DOHH2 (cell line): ENCODE measurements at regions not wholly inside any gene's neighbourhood (a gene's known extent, or its start where the extent isn't known, plus 50 kb on each side); places are given as distances from the start of the nearest gene placed in this dataset.

Experiments used
- H3F3A ChIP-seq: fragments of 200-600 bp; sonication (generic), shearing (Covaris generic); 2 replicates; pipeline ENCODE4 v1.6.0; 2016; ENCODE audit warnings: antibody characterized with exemption, mild to moderate bottlenecking; ENCODE audit not compliant: control insufficient read depth, insufficient read depth
- H3K27ac ChIP-seq: fragments of 200-600 bp; sonication (generic); 2 replicates; pipeline ENCODE4 v1.5.1; 2014; ENCODE audit warnings: low read depth, mild to moderate bottlenecking, low read length, moderate library complexity
- H3K27me3 ChIP-seq: fragments of 200-600 bp; sonication (generic); 2 replicates; pipeline ENCODE4 v1.6.1; 2014; ENCODE audit warnings: mild to moderate bottlenecking, low read length, mixed read lengths; ENCODE audit not compliant: control insufficient read depth
- H3K36me3 ChIP-seq: fragments of 200-600 bp; sonication (generic); 2 replicates; pipeline ENCODE4 v1.6.1; 2014; ENCODE audit warnings: mild to moderate bottlenecking, low read length, moderate library complexity, mixed read lengths; ENCODE audit not compliant: control insufficient read depth
- H3K4me1 ChIP-seq: fragments of 200-600 bp; sonication (generic); 2 replicates; pipeline ENCODE4 v1.6.1; 2014; ENCODE audit warnings: mild to moderate bottlenecking, low read length, mixed read lengths; ENCODE audit not compliant: control insufficient read depth
- H3K4me2 ChIP-seq: fragments of 200-600 bp; sonication (generic); 2 replicates; pipeline ENCODE4 v1.6.0; 2014; ENCODE audit warnings: mild to moderate bottlenecking, low read length, moderate library complexity
- H3K4me3 ChIP-seq: fragments of 200-600 bp; sonication (generic); 2 replicates; pipeline ENCODE4 v1.5.1; 2014; ENCODE audit warnings: mild to moderate bottlenecking, low read length, mixed read lengths
- H3K79me2 ChIP-seq: fragments of 200-600 bp; sonication (generic); 2 replicates; pipeline ENCODE4 v1.6.1; 2014; ENCODE audit warnings: mild to moderate bottlenecking, low read length, mixed read lengths; ENCODE audit not compliant: control insufficient read depth
- H3K9me2 ChIP-seq: fragments of 200-600 bp; sonication (generic); replicated peaks from 2 replicates; pipeline ENCODE4 v1.6.1; 2014; ENCODE audit warnings: mild to moderate bottlenecking, low read length, mixed read lengths; ENCODE audit not compliant: control insufficient read depth
- H3K9me3 ChIP-seq: fragments of 200-600 bp; sonication (generic); 2 replicates; pipeline ENCODE4 v1.6.1; 2014; ENCODE audit warnings: antibody characterized with exemption, low read length, mixed read lengths; ENCODE audit not compliant: control insufficient read depth, insufficient read depth
- H4K20me1 ChIP-seq: fragments of 200-600 bp; sonication (generic); 2 replicates; pipeline ENCODE4 v1.6.0; 2014; ENCODE audit warnings: low read depth, mild to moderate bottlenecking, antibody characterized with exemption, low read length, moderate library complexity; ENCODE audit not compliant: control insufficient read depth, insufficient read depth
- EZH2phosphoT487 ChIP-seq: fragments of 200-600 bp; sonication (generic); IDR thresholded peaks from 2 replicates; pipeline ENCODE4 v1.6.1; 2017; ENCODE audit warnings: borderline replicate concordance, mild to moderate bottlenecking, antibody characterized with exemption, low read length, moderate library complexity, mixed read lengths
- TF ChIP-seq, protein P1 (sequence below): fragments of 200-600 bp; sonication (generic); IDR thresholded peaks from one replicate; pipeline ENCODE4 v1.5.1; 2014; ENCODE audit warnings: antibody characterized with exemption, mild to moderate bottlenecking, low read depth, low read length; ENCODE audit not compliant: poor library complexity, severe bottlenecking

- Histone ChIP-seq H3K4me1 (no peaks in the 10 kb centered on the region), H3K36me3 (no peaks in the 10 kb centered on the region)
Observed at GRCh38 chr20:60064554-60065196, 106.5 kb downstream of the CDH26 start.

DNA sequence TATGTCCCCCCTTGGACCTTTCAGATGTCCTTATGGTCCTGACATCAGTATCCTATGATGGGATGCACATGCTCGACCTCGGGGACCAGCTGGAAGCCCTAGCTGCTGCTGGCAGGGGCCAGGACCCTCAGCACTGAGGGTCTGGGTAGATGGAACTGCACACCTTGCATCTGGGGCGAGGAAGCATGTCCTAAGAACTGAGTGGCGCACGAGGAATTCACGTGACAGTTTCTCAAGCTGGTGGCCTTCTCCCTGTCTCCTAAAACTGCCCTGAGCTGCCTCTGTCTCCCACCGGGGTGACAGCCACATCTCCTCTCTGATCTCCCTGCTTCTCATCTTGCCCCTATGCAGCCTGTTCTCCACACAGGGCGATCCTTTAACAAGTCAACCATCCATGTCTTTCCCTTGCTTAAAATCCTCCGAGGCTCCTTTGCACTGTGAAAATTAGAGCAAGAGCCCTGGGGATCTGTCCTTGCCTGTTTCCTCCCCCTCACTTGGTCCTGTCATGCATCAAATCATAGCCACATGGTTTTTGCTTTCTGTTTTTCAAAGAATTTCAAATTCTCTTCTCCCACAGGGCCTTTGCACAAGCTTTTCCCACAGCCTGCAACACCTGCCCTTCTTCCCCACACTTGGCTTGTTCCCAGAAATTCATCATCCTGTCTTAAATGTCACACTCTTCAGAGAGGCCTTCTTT, 107.7 kb downstream of the CDH26 start:
- Histone ChIP-seq H3K9me2 (no peaks in the 10 kb centered on the region), H4K20me1 (no peaks in the 10 kb centered on the region)
- TF ChIP-seq EZH2phosphoT487: no peak
- TF ChIP-seq, protein P1, sequence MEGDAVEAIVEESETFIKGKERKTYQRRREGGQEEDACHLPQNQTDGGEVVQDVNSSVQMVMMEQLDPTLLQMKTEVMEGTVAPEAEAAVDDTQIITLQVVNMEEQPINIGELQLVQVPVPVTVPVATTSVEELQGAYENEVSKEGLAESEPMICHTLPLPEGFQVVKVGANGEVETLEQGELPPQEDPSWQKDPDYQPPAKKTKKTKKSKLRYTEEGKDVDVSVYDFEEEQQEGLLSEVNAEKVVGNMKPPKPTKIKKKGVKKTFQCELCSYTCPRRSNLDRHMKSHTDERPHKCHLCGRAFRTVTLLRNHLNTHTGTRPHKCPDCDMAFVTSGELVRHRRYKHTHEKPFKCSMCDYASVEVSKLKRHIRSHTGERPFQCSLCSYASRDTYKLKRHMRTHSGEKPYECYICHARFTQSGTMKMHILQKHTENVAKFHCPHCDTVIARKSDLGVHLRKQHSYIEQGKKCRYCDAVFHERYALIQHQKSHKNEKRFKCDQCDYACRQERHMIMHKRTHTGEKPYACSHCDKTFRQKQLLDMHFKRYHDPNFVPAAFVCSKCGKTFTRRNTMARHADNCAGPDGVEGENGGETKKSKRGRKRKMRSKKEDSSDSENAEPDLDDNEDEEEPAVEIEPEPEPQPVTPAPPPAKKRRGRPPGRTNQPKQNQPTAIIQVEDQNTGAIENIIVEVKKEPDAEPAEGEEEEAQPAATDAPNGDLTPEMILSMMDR: no peak

More at GRCh38 chr20:60064554-60065196, 106.5 kb downstream of the CDH26 start:
- Histone ChIP-seq H3K4me3 (no peak overlapping the region), H3K79me2 (no peaks in the 10 kb centered on the region), H3K27me3 (no peaks in the 10 kb centered on the region), H3K27ac (no peak overlapping the region), H3F3A (no peaks in the 10 kb centered on the region), H3K4me2 (no peak overlapping the region), H3K9me3 (no peaks in the 10 kb centered on the region), H4K20me1 (no peaks in the 10 kb centered on the region), H3K9me2 (no peaks in the 10 kb centered on the region)
- no peak for TF ChIP-seq EZH2phosphoT487
- TF ChIP-seq, protein P1: no peak

GRCh38 chr20:60066438-60066823, 108.2 kb downstream of the CDH26 start:
- no peaks in the 10 kb centered on the region for H3K79me2 ChIP-seq

More for the DNA sequence above, 107.7 kb downstream of the CDH26 start:
- Histone ChIP-seq H3K36me3 (no peaks in the 10 kb centered on the region), H3K79me2 (no peaks in the 10 kb centered on the region), H3K27me3 (no peaks in the 10 kb centered on the region), H3K4me3 (no peak overlapping the region), H3K4me1 (no peaks in the 10 kb centered on the region), H3F3A (no peaks in the 10 kb centered on the region), H3K9me3 (no peaks in the 10 kb centered on the region), H3K4me2 (no peak overlapping the region), H3K27ac (no peak overlapping the region)

More at GRCh38 chr20:60066438-60066823, 108.2 kb downstream of the CDH26 start:
- Histone ChIP-seq H3K4me3 (no peak overlapping the region), H3K9me2 (no peaks in the 10 kb centered on the region), H3K9me3 (no peaks in the 10 kb centered on the region), H3K36me3 (no peaks in the 10 kb centered on the region), H4K20me1 (no peaks in the 10 kb centered on the region), H3K4me2 (no peak overlapping the region), H3K27me3 (no peaks in the 10 kb centered on the region), H3K4me1 (no peaks in the 10 kb centered on the region), H3F3A (no peaks in the 10 kb centered on the region), H3K27ac (no peak overlapping the region)
- TF ChIP-seq, protein P1: no peak
- TF ChIP-seq EZH2phosphoT487: no peak
